Esophagus squamous epithelium (tissue), 4 donors: ENCODE measurements at regions not wholly inside any gene's neighbourhood (a gene's known extent, or its start where the extent isn't known, plus 50 kb on each side); places are given as distances from the start of the nearest gene placed in this dataset.

Experiments
- POLR2A ChIP-seq, 4 donors: fragments of 450-650 bp; IDR thresholded peaks; one replicate each; pipeline ENCODE4 v1.6.1; 2017; ENCODE audit warnings: antibody characterized with exemption in 4 of 4, mild to moderate bottlenecking in 4 of 4, moderate library complexity in 3 of 4
- TF ChIP-seq, protein P1 (sequence below), 6 experiments: fragments of 450-650 bp in 4 of 6; fragments of 200-600 bp in 2 of 6; sonication (generic) in 2 of 6; IDR thresholded peaks; one replicate each; pipeline ENCODE4 v1.5.1; 2016 to 2019; ENCODE audit warnings: antibody characterized with exemption in 6 of 6, mild to moderate bottlenecking in 4 of 6, moderate library complexity in 4 of 6

DNA sequence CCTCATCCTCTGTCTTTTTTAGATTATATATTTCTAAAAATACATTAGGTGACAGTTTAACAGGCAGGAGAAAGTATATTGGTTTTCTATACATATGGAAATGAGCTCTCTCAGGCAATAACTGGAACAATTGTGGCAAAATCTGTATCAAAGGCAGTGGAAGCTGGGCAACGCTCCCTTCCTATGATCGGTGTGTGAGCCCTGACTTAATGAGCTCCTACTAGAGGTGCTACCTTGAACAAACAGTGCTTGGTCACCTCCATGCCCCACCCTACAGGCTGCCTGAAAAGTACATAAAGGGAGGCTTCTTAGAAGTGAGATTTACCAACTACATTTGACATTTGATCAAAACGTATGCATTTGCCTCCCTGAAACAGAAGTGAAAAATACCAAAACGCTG lies 185.3 kb downstream of the EFNB2 start:
- TF ChIP-seq, protein P1, sequence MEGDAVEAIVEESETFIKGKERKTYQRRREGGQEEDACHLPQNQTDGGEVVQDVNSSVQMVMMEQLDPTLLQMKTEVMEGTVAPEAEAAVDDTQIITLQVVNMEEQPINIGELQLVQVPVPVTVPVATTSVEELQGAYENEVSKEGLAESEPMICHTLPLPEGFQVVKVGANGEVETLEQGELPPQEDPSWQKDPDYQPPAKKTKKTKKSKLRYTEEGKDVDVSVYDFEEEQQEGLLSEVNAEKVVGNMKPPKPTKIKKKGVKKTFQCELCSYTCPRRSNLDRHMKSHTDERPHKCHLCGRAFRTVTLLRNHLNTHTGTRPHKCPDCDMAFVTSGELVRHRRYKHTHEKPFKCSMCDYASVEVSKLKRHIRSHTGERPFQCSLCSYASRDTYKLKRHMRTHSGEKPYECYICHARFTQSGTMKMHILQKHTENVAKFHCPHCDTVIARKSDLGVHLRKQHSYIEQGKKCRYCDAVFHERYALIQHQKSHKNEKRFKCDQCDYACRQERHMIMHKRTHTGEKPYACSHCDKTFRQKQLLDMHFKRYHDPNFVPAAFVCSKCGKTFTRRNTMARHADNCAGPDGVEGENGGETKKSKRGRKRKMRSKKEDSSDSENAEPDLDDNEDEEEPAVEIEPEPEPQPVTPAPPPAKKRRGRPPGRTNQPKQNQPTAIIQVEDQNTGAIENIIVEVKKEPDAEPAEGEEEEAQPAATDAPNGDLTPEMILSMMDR (IDR thresholded peaks at IDR 0.05) = no peak
- TF ChIP-seq POLR2A (IDR thresholded peaks at IDR 0.05) = no peak
